ENCODE measurements at regions not wholly inside any gene's neighbourhood (a gene's known extent, or its start where the extent isn't known, plus 50 kb on each side); places are given as distances from the start of the nearest gene placed in this dataset.
A peak's percentile ranks its signal among the peaks of the same experiment; 100 is the strongest.

DNA sequence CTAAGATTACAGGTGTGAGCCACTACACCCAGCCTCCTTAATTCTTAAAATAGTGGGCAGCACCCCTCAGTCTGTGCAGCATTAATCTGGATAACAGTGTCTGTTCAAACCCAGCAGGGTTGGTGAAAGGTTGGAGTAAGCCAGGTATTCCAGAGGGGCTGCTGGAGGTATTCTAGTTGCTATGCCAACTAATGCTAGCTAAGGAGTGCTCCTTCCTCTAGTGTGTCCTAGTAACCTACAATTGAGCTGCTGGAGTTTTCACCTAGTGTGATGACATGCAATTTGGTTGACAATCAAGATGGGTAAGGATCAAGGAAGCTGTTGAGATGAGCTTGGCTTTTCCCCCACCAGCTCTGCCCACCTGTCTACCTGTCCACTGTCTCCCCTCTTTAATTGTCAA, 100.2 kb upstream of the IPO9 start:
- Histone ChIP-seq H4K20me1 (ENCODE audit: insufficient read depth) (peaks cover 6% of the 10 kb centered on the region; the same call in 1 of the 2 replicates), H3K9ac (no peak overlapping the region), H3K79me2 (ENCODE audit: insufficient read depth) (peaks cover 100% of the 10 kb centered on the region), H3F3A (replicated peaks; ENCODE audit: insufficient read depth) (peaks cover 11% of the 10 kb centered on the region), H3K4me3 (ENCODE audit: low read depth in 2 of 2, low read length in 1 of 2) (no peak overlapping the region), H3K27ac (ENCODE audit: low read depth in 2 of 2, low read length in 1 of 2) (no peak overlapping the region), H3K9me2 (no peaks in the 10 kb centered on the region), H3K36me3 (replicated peaks in 1 of 2; ENCODE audit: control insufficient read depth in 1 of 2, insufficient read depth in 2 of 2, low read length in 1 of 2) (peaks cover 0 to 25% of the 10 kb centered on the region in 2 experiments), H3K27me3 (ENCODE audit: insufficient read depth) (no peaks in the 10 kb centered on the region), H3K9me3 (no peaks in the 10 kb centered on the region), H2AFZ (ENCODE audit: low read depth) (no peak overlapping the region), H3K4me2 (no peak overlapping the region), H3K4me1 (ENCODE audit: control insufficient read depth in 1 of 2, insufficient read depth in 2 of 2, low read depth in 1 of 2, low read length in 1 of 2) (peaks cover 34 to 36% of the 10 kb centered on the region in 2 experiments)
- ChIA-PET CTCF (interaction anchor here (0.8 to 35.0 kb wide), 3 partner anchors 19 to 77 kb away, joined by 3 to 827 read pairs (median 4); no protein-coding TSS in a partner anchor), POLR2A (interaction anchor here (0.7 kb wide), 1 partner anchor 132 kb away, joined by 3 read pairs; no protein-coding TSS in a partner anchor)
- TF ChIP-seq TAF1 (IDR thresholded peaks at IDR 0.05; ENCODE audit: borderline replicate concordance, low read depth, low read length) (no peak), POLR2AphosphoS5 (IDR thresholded peaks at IDR 0.05; ENCODE audit: low read depth, low read length) (no peak)
- no peak for DNase-seq

DNA sequence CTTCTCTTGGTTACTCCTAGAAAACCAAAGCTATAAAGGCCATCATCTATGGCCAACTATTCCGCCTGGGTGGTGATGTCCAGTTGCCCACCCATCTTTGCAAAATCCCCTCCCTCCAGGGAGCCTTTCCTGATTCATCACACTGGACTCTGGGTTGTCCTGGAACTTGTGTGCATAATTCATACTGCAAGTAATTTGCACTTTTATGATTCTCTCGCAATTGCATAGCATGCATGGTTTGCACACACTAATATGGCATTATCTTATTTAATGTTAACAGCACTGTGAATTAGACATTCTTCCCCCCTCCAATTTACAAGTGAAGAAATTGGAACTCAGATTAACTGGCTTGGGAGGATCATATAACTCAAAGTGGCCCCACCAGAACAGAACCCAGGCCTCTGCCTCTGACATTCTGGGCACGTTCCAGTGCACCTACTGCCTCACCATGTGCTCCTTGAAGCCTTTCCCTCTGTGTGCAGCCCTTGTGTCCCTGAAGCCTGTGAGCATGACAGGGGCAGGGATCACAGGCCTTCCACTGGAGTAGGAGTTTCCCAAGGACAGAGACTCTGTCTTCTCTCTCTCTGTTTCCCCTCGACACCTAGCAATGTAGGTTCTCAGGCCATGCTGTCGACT, 98.9 kb upstream of the IPO9 start:
- TF ChIP-seq MXI1 (IDR thresholded peaks at IDR 0.05; ENCODE audit: low read depth, low read length) (no peak), FOXM1 (IDR thresholded peaks at IDR 0.05; ENCODE audit: low read depth) (no peak), MEF2A (IDR thresholded peaks at IDR 0.05; ENCODE audit: borderline replicate concordance, low read depth) (no peak), CHD2 (IDR thresholded peaks at IDR 0.05; ENCODE audit: low read length, partially characterized antibody) (no peak), SIN3A (IDR thresholded peaks at IDR 0.05; ENCODE audit: borderline replicate concordance, low read depth, low read length) (no peak), GABPA (IDR thresholded peaks at IDR 0.05; ENCODE audit: low read depth) (no peak), TAF1 (IDR thresholded peaks at IDR 0.05; ENCODE audit: borderline replicate concordance, low read depth, low read length) (no peak), NFIC (IDR thresholded peaks at IDR 0.05; ENCODE audit: borderline replicate concordance) (no peak), SMC3 (IDR thresholded peaks at IDR 0.05; ENCODE audit: low read depth, low read length) (no peak), RFX5 (IDR thresholded peaks at IDR 0.05; ENCODE audit: low read length) (no peak)
- TF ChIP-seq, protein P1, sequence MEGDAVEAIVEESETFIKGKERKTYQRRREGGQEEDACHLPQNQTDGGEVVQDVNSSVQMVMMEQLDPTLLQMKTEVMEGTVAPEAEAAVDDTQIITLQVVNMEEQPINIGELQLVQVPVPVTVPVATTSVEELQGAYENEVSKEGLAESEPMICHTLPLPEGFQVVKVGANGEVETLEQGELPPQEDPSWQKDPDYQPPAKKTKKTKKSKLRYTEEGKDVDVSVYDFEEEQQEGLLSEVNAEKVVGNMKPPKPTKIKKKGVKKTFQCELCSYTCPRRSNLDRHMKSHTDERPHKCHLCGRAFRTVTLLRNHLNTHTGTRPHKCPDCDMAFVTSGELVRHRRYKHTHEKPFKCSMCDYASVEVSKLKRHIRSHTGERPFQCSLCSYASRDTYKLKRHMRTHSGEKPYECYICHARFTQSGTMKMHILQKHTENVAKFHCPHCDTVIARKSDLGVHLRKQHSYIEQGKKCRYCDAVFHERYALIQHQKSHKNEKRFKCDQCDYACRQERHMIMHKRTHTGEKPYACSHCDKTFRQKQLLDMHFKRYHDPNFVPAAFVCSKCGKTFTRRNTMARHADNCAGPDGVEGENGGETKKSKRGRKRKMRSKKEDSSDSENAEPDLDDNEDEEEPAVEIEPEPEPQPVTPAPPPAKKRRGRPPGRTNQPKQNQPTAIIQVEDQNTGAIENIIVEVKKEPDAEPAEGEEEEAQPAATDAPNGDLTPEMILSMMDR (IDR thresholded peaks at IDR 0.05), result no peak
- TF ChIP-seq, protein P2, sequence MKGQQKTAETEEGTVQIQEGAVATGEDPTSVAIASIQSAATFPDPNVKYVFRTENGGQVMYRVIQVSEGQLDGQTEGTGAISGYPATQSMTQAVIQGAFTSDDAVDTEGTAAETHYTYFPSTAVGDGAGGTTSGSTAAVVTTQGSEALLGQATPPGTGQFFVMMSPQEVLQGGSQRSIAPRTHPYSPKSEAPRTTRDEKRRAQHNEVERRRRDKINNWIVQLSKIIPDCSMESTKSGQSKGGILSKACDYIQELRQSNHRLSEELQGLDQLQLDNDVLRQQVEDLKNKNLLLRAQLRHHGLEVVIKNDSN (IDR thresholded peaks at IDR 0.05; ENCODE audit: borderline replicate concordance, low read depth), result no peak
- TF ChIP-seq, protein P3, sequence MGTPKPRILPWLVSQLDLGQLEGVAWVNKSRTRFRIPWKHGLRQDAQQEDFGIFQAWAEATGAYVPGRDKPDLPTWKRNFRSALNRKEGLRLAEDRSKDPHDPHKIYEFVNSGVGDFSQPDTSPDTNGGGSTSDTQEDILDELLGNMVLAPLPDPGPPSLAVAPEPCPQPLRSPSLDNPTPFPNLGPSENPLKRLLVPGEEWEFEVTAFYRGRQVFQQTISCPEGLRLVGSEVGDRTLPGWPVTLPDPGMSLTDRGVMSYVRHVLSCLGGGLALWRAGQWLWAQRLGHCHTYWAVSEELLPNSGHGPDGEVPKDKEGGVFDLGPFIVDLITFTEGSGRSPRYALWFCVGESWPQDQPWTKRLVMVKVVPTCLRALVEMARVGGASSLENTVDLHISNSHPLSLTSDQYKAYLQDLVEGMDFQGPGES (IDR thresholded peaks at IDR 0.05; ENCODE audit: low read depth, low read length), result no peak
- TF ChIP-seq, protein P4, sequence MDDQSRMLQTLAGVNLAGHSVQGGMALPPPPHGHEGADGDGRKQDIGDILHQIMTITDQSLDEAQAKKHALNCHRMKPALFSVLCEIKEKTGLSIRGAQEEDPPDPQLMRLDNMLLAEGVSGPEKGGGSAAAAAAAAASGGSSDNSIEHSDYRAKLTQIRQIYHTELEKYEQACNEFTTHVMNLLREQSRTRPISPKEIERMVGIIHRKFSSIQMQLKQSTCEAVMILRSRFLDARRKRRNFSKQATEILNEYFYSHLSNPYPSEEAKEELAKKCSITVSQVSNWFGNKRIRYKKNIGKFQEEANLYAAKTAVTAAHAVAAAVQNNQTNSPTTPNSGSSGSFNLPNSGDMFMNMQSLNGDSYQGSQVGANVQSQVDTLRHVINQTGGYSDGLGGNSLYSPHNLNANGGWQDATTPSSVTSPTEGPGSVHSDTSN (IDR thresholded peaks at IDR 0.05), result no peak
- TF ChIP-seq, protein P5, sequence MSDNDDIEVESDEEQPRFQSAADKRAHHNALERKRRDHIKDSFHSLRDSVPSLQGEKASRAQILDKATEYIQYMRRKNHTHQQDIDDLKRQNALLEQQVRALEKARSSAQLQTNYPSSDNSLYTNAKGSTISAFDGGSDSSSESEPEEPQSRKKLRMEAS (IDR thresholded peaks at IDR 0.05; ENCODE audit: low read depth), result no peak
- Histone ChIP-seq H3K4me1 (ENCODE audit: control insufficient read depth in 1 of 2, insufficient read depth in 2 of 2, low read depth in 1 of 2, low read length in 1 of 2) (peaks cover 21 to 23% of the 10 kb centered on the region in 2 experiments; a peak in 3 of 4 replicates), H3F3A (replicated peaks; ENCODE audit: insufficient read depth) (peaks cover 11% of the 10 kb centered on the region), H3K36me3 (replicated peaks in 1 of 2; ENCODE audit: control insufficient read depth in 1 of 2, insufficient read depth in 2 of 2, low read length in 1 of 2) (peaks cover 2 to 31% of the 10 kb centered on the region in 2 experiments), H3K27ac (ENCODE audit: low read depth in 2 of 2, low read length in 1 of 2) (peak overlapping the region in 1 of 2 experiments; percentile 67; a peak in 1 of 4 replicates), H3K4me3 (ENCODE audit: low read depth in 2 of 2, low read length in 1 of 2) (no peak overlapping the region), H3K9me2 (no peaks in the 10 kb centered on the region), H3K27me3 (ENCODE audit: insufficient read depth) (no peaks in the 10 kb centered on the region), H3K4me2 (0 out of 2 replicates have a peak overlapping the region, but pooled peaks have one; percentile 15), H3K9me3 (no peaks in the 10 kb centered on the region), H3K79me2 (ENCODE audit: insufficient read depth) (peaks cover 100% of the 10 kb centered on the region), H3K9ac (no peak overlapping the region), H2AFZ (ENCODE audit: low read depth) (no peak overlapping the region), H4K20me1 (ENCODE audit: insufficient read depth) (peaks cover 6% of the 10 kb centered on the region; the same call in 1 of the 2 replicates)
- DNase-seq, result no peak
- CTCF ChIA-PET, result interaction anchor here (1.0 to 35.0 kb wide), 6 partner anchors 8 to 199 kb away, joined by 3 to 827 read pairs (median 6); no protein-coding TSS in a partner anchor
- POLR2A ChIA-PET, result no interaction called here
- 96% methylated on average over 5 of the region's 5 CpGs for WGBS (ENCODE audit: low lambda C conversion rate)
